ENCODE measurements at regions not wholly inside any gene's neighbourhood (a gene's known extent, or its start where the extent isn't known, plus 50 kb on each side); places are given as distances from the start of the nearest gene placed in this dataset.

- ChIA-PET POLR2A (no interaction called here), CTCF (no interaction called here), RAD21 (ENCODE audit: low non-redundant PET in 1 of 2, low total read pairs in 2 of 2, uncharacterized antibody in 2 of 2, unreplicated experiment in 2 of 2) (no interaction called here)
- Histone ChIP-seq H3K36me3 (ENCODE audit: control insufficient read depth in 1 of 2, insufficient read depth in 2 of 2, low read length in 2 of 2) (no peaks in the 10 kb centered on the region), H3K79me2 (ENCODE audit: insufficient read depth, low read length) (no peaks in the 10 kb centered on the region), H2AFZ (ENCODE audit: low read depth, low read length, poor library complexity, severe bottlenecking) (no peak overlapping the region), H3K9me3 (ENCODE audit: control insufficient read depth in 1 of 2, insufficient read depth in 1 of 2, low read depth in 1 of 2, low read length in 2 of 2) (no peaks in the 10 kb centered on the region), H3K9ac (ENCODE audit: low read length) (no peak overlapping the region), H4K20me1 (ENCODE audit: insufficient read depth) (no peaks in the 10 kb centered on the region), H3K27me3 (ENCODE audit: insufficient read depth, low read length) (no peaks in the 10 kb centered on the region), H3K4me1 (ENCODE audit: control insufficient read depth in 1 of 2, insufficient read depth in 2 of 2, low read length in 2 of 2) (peaks cover 11 to 19% of the 10 kb centered on the region in 2 experiments), H3K4me2 (ENCODE audit: low read length) (no peak overlapping the region), H3K9me2 (ENCODE audit: insufficient read depth) (no peaks in the 10 kb centered on the region), H3K4me3 (replicated peaks in 1 of 2; ENCODE audit: low read depth in 1 of 2, low read length in 2 of 2) (no peak overlapping the region), H3K27ac (ENCODE audit: low read depth, low read length) (no peak overlapping the region)
- no peak for ATAC-seq
- intact Hi-C loops (cut with micrococcal nuclease), result no loop called here
- BruUV-seq (replicated peaks), result no TSS peak
- no peak for DNase-seq (ENCODE audit: low read depth, low spot score)
- TF ChIP-seq EZH2phosphoT487 (IDR thresholded peaks at IDR 0.05; ENCODE audit: borderline replicate concordance) (no peak), CTCF (IDR thresholded peaks at IDR 0.05 in 2 of 3, conservative IDR thresholded peaks at IDR 0.05 in 1 of 3; ENCODE audit: borderline replicate concordance in 1 of 3, insufficient read depth in 1 of 3, low read depth in 2 of 3, low read length in 2 of 3) (no peak), ZNF274 (IDR thresholded peaks at IDR 0.05; ENCODE audit: low read depth, low read length) (no peak), POLR2A (IDR thresholded peaks at IDR 0.05; ENCODE audit: borderline replicate concordance, extremely low read depth, insufficient read depth, insufficient read length) (no peak), MAX (IDR thresholded peaks at IDR 0.05) (no peak), EGR1 (IDR thresholded peaks at IDR 0.05; ENCODE audit: low read depth) (no peak), POLR2AphosphoS5 (IDR thresholded peaks at IDR 0.05; ENCODE audit: low read depth, low read length) (no peak), REST (IDR thresholded peaks at IDR 0.05; ENCODE audit: low read depth) (no peak), CBX3 (IDR thresholded peaks at IDR 0.05; ENCODE audit: low read depth) (no peak), SRF (IDR thresholded peaks at IDR 0.05; ENCODE audit: low read depth) (no peak)
Measured at GRCh38 chr6:21367649-21368154, 225.8 kb upstream of the SOX4 start.

Data from HCT116 (cell line).